ENCODE measurements at regions not wholly inside any gene's neighbourhood (a gene's known extent, or its start where the extent isn't known, plus 50 kb on each side); places are given as distances from the start of the nearest gene placed in this dataset.

GRCh38 chr13:100872761-100873160 lies 198.2 kb upstream of the TMTC4 start:
- H3K4me1 ChIP-seq = no peaks in the 10 kb centered on the region
- no peak overlapping the region for H3K4me3 ChIP-seq
- WGBS, 2 donors = 73 to 82% methylated on average over 4 of the region's 4 CpGs
- no peak for DNase-seq
- no peaks in the 10 kb centered on the region for H3K36me3 ChIP-seq (ENCODE audit: low read depth, missing control alignments)
- intact Hi-C loops (cut with DNase I; ENCODE audit: low total_unique reads) = no loop called here
- no peaks in the 10 kb centered on the region for H3K9me3 ChIP-seq
- no peak overlapping the region for H3K27ac ChIP-seq
- TF ChIP-seq POLR2A (IDR thresholded peaks at IDR 0.05) = no peak
- no peak for TF ChIP-seq CTCF (IDR thresholded peaks at IDR 0.05)
- no peaks in the 10 kb centered on the region for H3K27me3 ChIP-seq

GRCh38 chr13:100870898-100871297 lies 196.3 kb upstream of the TMTC4 start:
- H3K4me3 ChIP-seq = no peak overlapping the region
- TF ChIP-seq CTCF (IDR thresholded peaks at IDR 0.05) (no peak), POLR2A (IDR thresholded peaks at IDR 0.05) (no peak)
- intact Hi-C loops (cut with DNase I; ENCODE audit: low total_unique reads) = no loop called here
- H3K9me3 ChIP-seq = no peaks in the 10 kb centered on the region
- no peaks in the 10 kb centered on the region for H3K36me3 ChIP-seq (ENCODE audit: low read depth, missing control alignments)
- H3K27me3 ChIP-seq = no peaks in the 10 kb centered on the region
- no peaks in the 10 kb centered on the region for H3K4me1 ChIP-seq
- no peak overlapping the region for H3K27ac ChIP-seq
- WGBS, 2 donors = 76 to 77% methylated on average over 3 of the region's 3 CpGs
- DNase-seq = no peak

- H3K27me3 ChIP-seq = no peaks in the 10 kb centered on the region
- H3K9me3 ChIP-seq = no peaks in the 10 kb centered on the region
- WGBS, 2 donors = 81 to 84% methylated on average over 4 of the region's 4 CpGs
- H3K36me3 ChIP-seq (ENCODE audit: low read depth, missing control alignments) = no peaks in the 10 kb centered on the region
- no peak overlapping the region for H3K27ac ChIP-seq
- TF ChIP-seq CTCF (IDR thresholded peaks at IDR 0.05) = no peak
- TF ChIP-seq POLR2A (IDR thresholded peaks at IDR 0.05) = no peak
- H3K4me3 ChIP-seq = no peak overlapping the region
- no peak for DNase-seq
- intact Hi-C loops (cut with DNase I; ENCODE audit: low total_unique reads) = no loop called here
- no peaks in the 10 kb centered on the region for H3K4me1 ChIP-seq
These were observed 186.3 kb upstream of the TMTC4 start for GRCh38 chr13:100860866-100861265.

GRCh38 chr13:100859861-100860260 lies 185.3 kb upstream of the TMTC4 start:
- H3K4me1 ChIP-seq = no peaks in the 10 kb centered on the region
- DNase-seq = no peak
- no peaks in the 10 kb centered on the region for H3K36me3 ChIP-seq (ENCODE audit: low read depth, missing control alignments)
- H3K4me3 ChIP-seq = no peak overlapping the region
- no peaks in the 10 kb centered on the region for H3K9me3 ChIP-seq
- H3K27me3 ChIP-seq = no peaks in the 10 kb centered on the region
- WGBS, 2 donors = 84 to 94% methylated on average over 5 of the region's 5 CpGs
- intact Hi-C loops (cut with DNase I; ENCODE audit: low total_unique reads) = no loop called here
- no peak overlapping the region for H3K27ac ChIP-seq
- no peak for TF ChIP-seq CTCF (IDR thresholded peaks at IDR 0.05)
- no peak for TF ChIP-seq POLR2A (IDR thresholded peaks at IDR 0.05)

GRCh38 chr13:100855151-100855550 lies 180.6 kb upstream of the TMTC4 start:
- no peak for DNase-seq
- TF ChIP-seq POLR2A (IDR thresholded peaks at IDR 0.05) (no peak), CTCF (IDR thresholded peaks at IDR 0.05) (no peak)
- 87 to 92% methylated on average over 4 of the region's 4 CpGs for WGBS, 2 donors
- H3K27ac ChIP-seq = no peak overlapping the region
- intact Hi-C loops (cut with DNase I; ENCODE audit: low total_unique reads) = no loop called here
- no peaks in the 10 kb centered on the region for H3K9me3 ChIP-seq
- no peak overlapping the region for H3K4me3 ChIP-seq
- no peaks in the 10 kb centered on the region for H3K27me3 ChIP-seq
- H3K36me3 ChIP-seq (ENCODE audit: low read depth, missing control alignments) = no peaks in the 10 kb centered on the region
- no peaks in the 10 kb centered on the region for H3K4me1 ChIP-seq
